ENCODE measurements at regions not wholly inside any gene's neighbourhood (a gene's known extent, or its start where the extent isn't known, plus 50 kb on each side); places are given as distances from the start of the nearest gene placed in this dataset.
"Not testable (repeated sequence)": the region's sequence is repeated elsewhere in the genome, so short reads cannot be mapped to it uniquely, and the experiment has no call there.

GRCh38 chr18:42334931-42335330 is 379.9 kb downstream of the PIK3C3 start:
- DNase-seq, result no peak

GRCh38 chr18:42336139-42336538 is 381.1 kb downstream of the PIK3C3 start:
- no peak for DNase-seq

- DNase-seq, result not testable (repeated sequence)
Observed at GRCh38 chr18:42337337-42337736, 382.3 kb downstream of the PIK3C3 start.

- DNase-seq, result no peak
Observed at GRCh38 chr18:42338683-42339082, 383.6 kb downstream of the PIK3C3 start.

- no peak for DNase-seq
Observed at GRCh38 chr18:42339372-42339771, 384.3 kb downstream of the PIK3C3 start.

- DNase-seq, result no peak
Observed at GRCh38 chr18:42340423-42341009, 385.5 kb downstream of the PIK3C3 start.

GRCh38 chr18:42341423-42341822 is 386.4 kb downstream of the PIK3C3 start:
- DNase-seq, result no peak

GRCh38 chr18:42348722-42349121 is 393.7 kb downstream of the PIK3C3 start:
- DNase-seq, result no peak

- no peak for DNase-seq
Observed at GRCh38 chr18:42351455-42351854, 396.4 kb downstream of the PIK3C3 start.

- no peak for DNase-seq
Observed at GRCh38 chr18:42360716-42361115, 405.7 kb downstream of the PIK3C3 start.

- DNase-seq, result no peak
Observed at GRCh38 chr18:42363446-42364441, 408.7 kb downstream of the PIK3C3 start.

GRCh38 chr18:42364766-42365165 is 409.7 kb downstream of the PIK3C3 start:
- DNase-seq, result no peak

GRCh38 chr18:42365591-42365990 is 410.6 kb downstream of the PIK3C3 start:
- DNase-seq, result no peak

GRCh38 chr18:42373584-42373983 is 418.6 kb downstream of the PIK3C3 start:
- DNase-seq, result no peak

- no peak for DNase-seq
Observed at GRCh38 chr18:42374961-42375360, 419.9 kb downstream of the PIK3C3 start.

GRCh38 chr18:42378854-42379253 is 423.8 kb downstream of the PIK3C3 start:
- DNase-seq, result not testable (repeated sequence)

GRCh38 chr18:42381236-42381635 is 426.2 kb downstream of the PIK3C3 start:
- not testable (repeated sequence) for DNase-seq

GRCh38 chr18:42392416-42392815 is 437.4 kb downstream of the PIK3C3 start:
- DNase-seq, result no peak

GRCh38 chr18:42392926-42393325 is 437.9 kb downstream of the PIK3C3 start:
- no peak for DNase-seq

- no peak for DNase-seq
Observed at GRCh38 chr18:42394238-42394637, 439.2 kb downstream of the PIK3C3 start.

- no peak for DNase-seq
Observed at GRCh38 chr18:42401131-42401673, 446.2 kb downstream of the PIK3C3 start.

- DNase-seq, result no peak
Observed at GRCh38 chr18:42404151-42404550, 449.1 kb downstream of the PIK3C3 start.

GRCh38 chr18:42409005-42409404 is 454.0 kb downstream of the PIK3C3 start:
- DNase-seq, result no peak

- DNase-seq, result no peak
Observed at GRCh38 chr18:42412281-42412680, 457.2 kb downstream of the PIK3C3 start.
